OCI-LY7 (cell line): ENCODE measurements at regions not wholly inside any gene's neighbourhood (a gene's known extent, or its start where the extent isn't known, plus 50 kb on each side); places are given as distances from the start of the nearest gene placed in this dataset.

ENCODE experiments used
- BruUV-seq: library from RNA; stranded (reverse); fragments of 400-500 nt; replicated peaks from 2 replicates; lab custom pipeline; 2021; lab: Mats Ljungman, UMichigan
- CTCF ChIA-PET: fragments of 300-600 bp; sonication (Branson Sonifier 250); formaldehyde crosslinking; loops from one replicate; lab custom pipeline; 2022; ENCODE audit warnings: antibody characterized with exemption; ENCODE audit not compliant: unreplicated experiment; lab: Charles Lee
- POLR2A ChIA-PET: fragments of 300-600 bp; sonication (Branson Sonifier 250); formaldehyde crosslinking; loops from one replicate; lab custom pipeline; 2022; ENCODE audit warnings: antibody characterized with exemption; lab: Charles Lee
- DNase-seq: peaks from one replicate; pipeline ENCODE4 v3.0.0-alpha.2; 2015; ENCODE audit warnings: low spot score
- H2AFZ ChIP-seq: fragments of 200-600 bp; sonication (generic), shearing (Covaris generic); 2 replicates; pipeline ENCODE4 v1.6.1; 2014; ENCODE audit warnings: mild to moderate bottlenecking, antibody characterized with exemption, low read length, moderate library complexity
- H3K27ac ChIP-seq: fragments of 200-600 bp; sonication (generic); 2 replicates; pipeline ENCODE4 v1.5.1; 2014; ENCODE audit warnings: mixed run types, low read depth, mild to moderate bottlenecking, moderate library complexity, low read length, inconsistent platforms; ENCODE audit not compliant: poor library complexity, severe bottlenecking
- H3K36me3 ChIP-seq: fragments of 200-600 bp; sonication (generic); 2 replicates; pipeline ENCODE4 v1.6.1; 2014; ENCODE audit warnings: mild to moderate bottlenecking, antibody characterized with exemption, low read length, moderate library complexity, mixed read lengths; ENCODE audit not compliant: insufficient read depth
- H3K4me1 ChIP-seq: fragments of 200-600 bp; sonication (generic); 2 replicates; pipeline ENCODE4 v1.5.1; 2014; ENCODE audit warnings: mild to moderate bottlenecking, low read length; ENCODE audit not compliant: insufficient read depth, poor library complexity, severe bottlenecking
- H3K4me2 ChIP-seq: fragments of 200-600 bp; sonication (generic); 2 replicates; pipeline ENCODE4 v1.6.1; 2014; ENCODE audit warnings: mild to moderate bottlenecking, low read length
- H3K4me3 ChIP-seq: fragments of 200-600 bp; sonication (generic); 2 replicates; pipeline ENCODE4 v1.5.1; 2014; ENCODE audit warnings: mild to moderate bottlenecking, low read depth, low read length; ENCODE audit not compliant: poor library complexity, severe bottlenecking
- H3K79me2 ChIP-seq: fragments of 200-600 bp; sonication (generic); 2 replicates; pipeline ENCODE4 v1.6.1; 2016; ENCODE audit warnings: low read depth, mild to moderate bottlenecking, low read length, moderate library complexity, mixed read lengths; ENCODE audit not compliant: insufficient read depth
- H3K9me2 ChIP-seq: fragments of 200-600 bp; sonication (generic); 2 replicates; pipeline ENCODE4 v1.6.1; 2016; ENCODE audit warnings: mild to moderate bottlenecking, low read length, mixed read lengths; ENCODE audit not compliant: insufficient read depth
- H3K9me3 ChIP-seq: fragments of 200-600 bp; sonication (generic); 2 replicates; pipeline ENCODE4 v1.6.1; 2014; ENCODE audit warnings: mild to moderate bottlenecking, mixed run types, low read length, mixed read lengths
- H4K20me1 ChIP-seq: fragments of 200-600 bp; sonication (generic); 2 replicates; pipeline ENCODE4 v1.6.1; 2014; ENCODE audit warnings: mild to moderate bottlenecking, antibody characterized with exemption, low read length, moderate library complexity, mixed read lengths; ENCODE audit not compliant: insufficient read depth
- EZH2phosphoT487 ChIP-seq: fragments of 200-600 bp; sonication (generic); IDR thresholded peaks from 2 replicates; pipeline ENCODE4 v1.6.1; 2018; ENCODE audit warnings: low read depth, borderline replicate concordance, mild to moderate bottlenecking, mixed run types, antibody characterized with exemption, low read length, moderate library complexity, mixed read lengths
- intact Hi-C: fragments of 100-400 bp; cut with micrococcal nuclease; formaldehyde crosslinking; loops from one replicate; pipeline ENCODE4 v1.10.0; 2022; ENCODE audit not compliant: unreplicated experiment
- TF ChIP-seq, protein P1 (sequence below): fragments of 200-600 bp; sonication (generic); conservative IDR thresholded peaks from 2 replicates; pipeline ENCODE4 v1.5.1; 2014; ENCODE audit warnings: mild to moderate bottlenecking, antibody characterized with exemption, low read length, moderate library complexity, mixed read lengths

DNA sequence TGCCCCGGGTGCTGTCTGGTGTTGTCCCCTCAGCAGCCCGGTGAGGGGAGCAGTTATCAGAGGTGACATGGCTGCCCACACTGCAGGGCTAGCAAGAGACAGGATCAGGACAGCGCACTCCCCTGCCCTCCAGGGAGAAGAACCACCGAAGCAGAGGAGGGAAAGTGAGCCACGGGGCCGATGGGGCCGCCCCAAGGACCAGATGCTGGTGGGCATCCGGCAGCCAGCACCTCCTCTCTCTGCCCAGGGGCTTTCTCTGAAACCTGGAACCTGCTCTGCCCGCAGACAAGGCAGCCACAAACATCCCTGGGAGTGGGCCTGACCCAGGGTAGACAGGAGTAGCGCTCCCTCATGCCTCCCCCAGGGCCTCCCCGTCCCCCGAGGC is 163.0 kb upstream of the CST7 start:
- Histone ChIP-seq H4K20me1 (no peaks in the 10 kb centered on the region), H3K4me3 (no peak overlapping the region), H3K4me2 (no peak overlapping the region), H3K4me1 (peaks cover 23% of the 10 kb centered on the region), H3K79me2 (no peaks in the 10 kb centered on the region), H3K27ac (no peak overlapping the region), H3K9me2 (no peaks in the 10 kb centered on the region), H3K9me3 (no peaks in the 10 kb centered on the region), H2AFZ (no peak overlapping the region), H3K36me3 (no peaks in the 10 kb centered on the region)
- POLR2A ChIA-PET, result no interaction called here
- BruUV-seq, result no TSS peak
- TF ChIP-seq EZH2phosphoT487, result no peak
- TF ChIP-seq, protein P1, sequence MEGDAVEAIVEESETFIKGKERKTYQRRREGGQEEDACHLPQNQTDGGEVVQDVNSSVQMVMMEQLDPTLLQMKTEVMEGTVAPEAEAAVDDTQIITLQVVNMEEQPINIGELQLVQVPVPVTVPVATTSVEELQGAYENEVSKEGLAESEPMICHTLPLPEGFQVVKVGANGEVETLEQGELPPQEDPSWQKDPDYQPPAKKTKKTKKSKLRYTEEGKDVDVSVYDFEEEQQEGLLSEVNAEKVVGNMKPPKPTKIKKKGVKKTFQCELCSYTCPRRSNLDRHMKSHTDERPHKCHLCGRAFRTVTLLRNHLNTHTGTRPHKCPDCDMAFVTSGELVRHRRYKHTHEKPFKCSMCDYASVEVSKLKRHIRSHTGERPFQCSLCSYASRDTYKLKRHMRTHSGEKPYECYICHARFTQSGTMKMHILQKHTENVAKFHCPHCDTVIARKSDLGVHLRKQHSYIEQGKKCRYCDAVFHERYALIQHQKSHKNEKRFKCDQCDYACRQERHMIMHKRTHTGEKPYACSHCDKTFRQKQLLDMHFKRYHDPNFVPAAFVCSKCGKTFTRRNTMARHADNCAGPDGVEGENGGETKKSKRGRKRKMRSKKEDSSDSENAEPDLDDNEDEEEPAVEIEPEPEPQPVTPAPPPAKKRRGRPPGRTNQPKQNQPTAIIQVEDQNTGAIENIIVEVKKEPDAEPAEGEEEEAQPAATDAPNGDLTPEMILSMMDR, result no peak
- intact Hi-C loops, result loop anchor here (10.0 kb wide), 1 partner anchor 251 kb away; no protein-coding TSS in a partner anchor
- CTCF ChIA-PET, result interaction anchor here (0.6 kb wide), 1 partner anchor 206 kb away, joined by 3 read pairs; no protein-coding TSS in a partner anchor
- DNase-seq, result no peak

DNA sequence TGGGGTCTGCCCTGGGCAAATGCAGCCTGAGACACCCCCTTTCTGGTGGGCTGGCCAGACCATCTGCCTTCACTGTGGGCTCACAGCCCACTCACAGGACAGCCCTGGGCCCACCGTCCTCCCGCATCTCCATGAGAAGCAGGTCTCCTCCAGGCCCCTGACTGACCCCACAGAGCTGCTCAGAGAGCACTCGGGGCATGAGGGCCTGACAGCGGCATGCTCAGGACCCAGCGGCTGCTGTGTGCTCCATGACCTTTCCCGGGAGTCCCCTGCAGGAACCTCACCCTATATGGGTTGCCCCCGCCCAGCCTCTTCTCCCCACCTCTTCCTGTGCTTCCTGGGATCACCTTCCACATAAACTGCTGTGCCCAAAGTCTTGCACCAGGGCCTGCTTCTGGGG is 162.4 kb upstream of the CST7 start:
- no peaks in the 10 kb centered on the region for H3K9me3 ChIP-seq

DNA sequence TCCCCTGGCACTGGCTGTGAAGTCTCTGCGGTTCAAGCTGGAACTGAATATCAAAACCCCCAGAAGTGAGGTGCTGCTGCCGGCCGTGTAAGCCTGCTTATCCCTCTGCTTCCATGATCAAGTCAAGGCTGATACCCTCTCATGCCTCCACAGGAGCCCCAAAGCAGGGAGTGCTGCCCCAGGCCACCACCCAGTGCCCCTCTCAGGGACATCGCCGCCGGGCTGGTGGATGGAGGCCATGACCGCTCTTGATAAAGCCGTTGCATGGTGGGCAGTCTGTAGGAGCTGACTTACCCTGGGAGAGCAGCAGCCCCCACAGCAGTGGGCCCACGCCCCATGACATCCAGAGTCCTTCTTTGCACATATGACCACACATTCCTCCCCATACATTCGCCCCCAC is 162.0 kb upstream of the CST7 start:
- no peak overlapping the region for H3K4me3 ChIP-seq
- intact Hi-C loops, result loop anchor here (10.0 kb wide), 1 partner anchor 252 kb away; no protein-coding TSS in a partner anchor
- H4K20me1 ChIP-seq, result no peaks in the 10 kb centered on the region
- H3K9me3 ChIP-seq, result no peaks in the 10 kb centered on the region
- H3K9me2 ChIP-seq, result no peaks in the 10 kb centered on the region
- H3K4me1 ChIP-seq, result peaks cover 23% of the 10 kb centered on the region
- BruUV-seq, result no TSS peak
- CTCF ChIA-PET, result no interaction called here
- H3K4me2 ChIP-seq, result peak overlapping the region; percentile 45; the same call in 1 of the 2 replicates
- H3K27ac ChIP-seq, result no peak overlapping the region
- no peak for DNase-seq
- H3K36me3 ChIP-seq, result no peaks in the 10 kb centered on the region
- no peak overlapping the region for H2AFZ ChIP-seq
- H3K79me2 ChIP-seq, result no peaks in the 10 kb centered on the region
- POLR2A ChIA-PET, result no interaction called here
- TF ChIP-seq EZH2phosphoT487, result no peak
- TF ChIP-seq, protein P1, result no peak

More for the DNA sequence above, 162.4 kb upstream of the CST7 start:
- ChIA-PET POLR2A (no interaction called here), CTCF (interaction anchor here (0.6 kb wide), 1 partner anchor 205 kb away, joined by 3 read pairs; no protein-coding TSS in a partner anchor)
- no peaks in the 10 kb centered on the region for H3K36me3 ChIP-seq
- no peak overlapping the region for H3K4me2 ChIP-seq
- BruUV-seq, result no TSS peak
- H3K9me2 ChIP-seq, result no peaks in the 10 kb centered on the region
- TF ChIP-seq EZH2phosphoT487, result no peak
- TF ChIP-seq, protein P1, result no peak
- H4K20me1 ChIP-seq, result no peaks in the 10 kb centered on the region
- no peaks in the 10 kb centered on the region for H3K79me2 ChIP-seq
- no peak overlapping the region for H3K27ac ChIP-seq
- intact Hi-C loops, result loop anchor here (10.0 kb wide), 1 partner anchor 252 kb away; no protein-coding TSS in a partner anchor
- no peak overlapping the region for H3K4me3 ChIP-seq
- H2AFZ ChIP-seq, result no peak overlapping the region
- DNase-seq, result no peak
- H3K4me1 ChIP-seq, result peaks cover 23% of the 10 kb centered on the region
